GM12891 (cell line): ENCODE measurements at regions not wholly inside any gene's neighbourhood (a gene's known extent, or its start where the extent isn't known, plus 50 kb on each side); places are given as distances from the start of the nearest gene placed in this dataset.

Experiments
- POLR2A ChIP-seq: IDR thresholded peaks from 2 replicates; pipeline ENCODE4 v1.6.1; 2011; ENCODE audit warnings: low read depth, low read length, control low read depth
- POLR2AphosphoS5 ChIP-seq: IDR thresholded peaks from 2 replicates; pipeline ENCODE4 v1.6.1; 2011; ENCODE audit warnings: low read depth, low read length, control low read depth
- TAF1 ChIP-seq: IDR thresholded peaks from 2 replicates; pipeline ENCODE4 v1.6.1; 2011; ENCODE audit warnings: low read depth, low read length, control low read depth

DNA sequence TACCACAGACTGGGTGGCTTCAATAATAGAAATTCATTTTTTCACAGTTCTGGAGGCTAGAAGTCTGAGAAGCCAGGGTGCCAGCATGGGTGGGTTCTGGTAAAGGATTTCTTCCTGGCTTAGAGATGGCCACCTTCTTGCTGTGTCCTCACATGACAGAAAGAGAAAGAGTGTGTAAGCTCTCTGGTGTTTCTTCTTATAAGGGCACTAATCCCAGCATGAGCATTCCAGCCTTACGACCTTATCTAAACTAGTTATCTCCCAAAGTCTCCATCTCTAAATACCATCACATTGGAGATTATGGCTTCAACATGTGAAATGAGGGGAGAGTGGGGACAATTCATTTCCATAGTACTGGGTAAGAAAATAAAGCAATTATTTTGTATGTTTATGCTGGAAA, 226.5 kb upstream of the TUSC1 start:
- no peak for TF ChIP-seq TAF1
- TF ChIP-seq POLR2A, result no peak
- TF ChIP-seq POLR2AphosphoS5, result no peak
